Subcutaneous adipose tissue (tissue), 1 donor: ENCODE measurements at regions not wholly inside any gene's neighbourhood (a gene's known extent, or its start where the extent isn't known, plus 50 kb on each side); places are given as distances from the start of the nearest gene placed in this dataset.

ENCODE experiments used
- CTCF ChIP-seq: fragments of 450-650 bp; IDR thresholded peaks from one replicate; pipeline ENCODE4 v1.5.1; 2016; ENCODE audit warnings: low read depth, mild to moderate bottlenecking, control low read depth, antibody characterized with exemption, moderate library complexity

- peak; percentile 49 for TF ChIP-seq CTCF
These were observed 199.4 kb upstream of the ZNF217 start for GRCh38 chr20:53792946-53793536.

GRCh38 chr20:53789989-53790675 is 196.5 kb upstream of the ZNF217 start:
- peak; percentile 99 for TF ChIP-seq CTCF

- peak; percentile 60 for TF ChIP-seq CTCF
These were observed 194.8 kb upstream of the ZNF217 start for GRCh38 chr20:53788253-53789022.

GRCh38 chr20:53786445-53787267 is 193.0 kb upstream of the ZNF217 start:
- no peak for TF ChIP-seq CTCF

GRCh38 chr20:53786071-53786444 is 192.4 kb upstream of the ZNF217 start:
- no peak for TF ChIP-seq CTCF

- TF ChIP-seq CTCF, result peak; percentile 15
These were observed 191.7 kb upstream of the ZNF217 start for GRCh38 chr20:53785320-53785719.
